Hepatocyte (in vitro differentiated cells): ENCODE measurements at regions not wholly inside any gene's neighbourhood (a gene's known extent, or its start where the extent isn't known, plus 50 kb on each side); places are given as distances from the start of the nearest gene placed in this dataset.

ENCODE experiments used
- EZH2 ChIP-seq: fragments of 200-600 bp; sonication (generic); IDR thresholded peaks from 2 replicates; pipeline ENCODE4 v1.6.1; 2016; ENCODE audit warnings: antibody characterized with exemption, mild to moderate bottlenecking, borderline replicate concordance
- EZH2phosphoT487 ChIP-seq: fragments of 200-600 bp; sonication (generic); IDR thresholded peaks from one replicate; pipeline ENCODE4 v1.6.1; 2018; ENCODE audit warnings: antibody characterized with exemption, mild to moderate bottlenecking, low read depth, moderate library complexity; ENCODE audit not compliant: unreplicated experiment, severe bottlenecking
- TF ChIP-seq, protein P1 (sequence below): fragments of 200-600 bp; sonication (generic); IDR thresholded peaks from 2 replicates; pipeline ENCODE4 v1.5.1; 2016; ENCODE audit warnings: antibody characterized with exemption, mild to moderate bottlenecking; ENCODE audit not compliant: poor library complexity

DNA sequence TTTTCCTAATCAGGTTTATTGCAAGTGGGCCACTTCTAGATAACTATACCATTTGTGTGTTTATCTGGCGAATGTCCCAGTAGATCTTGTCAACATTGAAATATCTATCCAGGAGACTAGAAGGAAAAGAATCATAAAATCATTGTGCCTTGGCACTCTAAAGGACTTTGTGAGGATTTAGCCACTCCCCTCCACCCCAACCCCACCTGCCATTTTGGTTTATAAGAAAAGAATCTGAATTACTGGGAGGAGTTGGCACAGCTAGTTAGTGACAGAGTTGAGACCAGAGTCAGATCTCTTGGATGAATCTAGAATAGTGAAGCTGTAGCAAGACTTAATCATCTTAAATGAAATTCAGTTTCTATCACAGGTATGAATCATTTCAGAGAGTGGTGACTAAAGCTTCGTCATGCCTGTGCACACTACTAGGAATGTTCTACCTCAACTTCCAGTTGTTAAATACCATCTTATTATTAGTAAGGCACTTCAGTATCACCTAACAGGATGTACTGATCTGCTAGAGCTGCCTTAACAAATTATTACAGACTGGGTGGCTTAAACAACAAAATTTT is 212.7 kb upstream of the SLC14A2 start:
- TF ChIP-seq, protein P1, sequence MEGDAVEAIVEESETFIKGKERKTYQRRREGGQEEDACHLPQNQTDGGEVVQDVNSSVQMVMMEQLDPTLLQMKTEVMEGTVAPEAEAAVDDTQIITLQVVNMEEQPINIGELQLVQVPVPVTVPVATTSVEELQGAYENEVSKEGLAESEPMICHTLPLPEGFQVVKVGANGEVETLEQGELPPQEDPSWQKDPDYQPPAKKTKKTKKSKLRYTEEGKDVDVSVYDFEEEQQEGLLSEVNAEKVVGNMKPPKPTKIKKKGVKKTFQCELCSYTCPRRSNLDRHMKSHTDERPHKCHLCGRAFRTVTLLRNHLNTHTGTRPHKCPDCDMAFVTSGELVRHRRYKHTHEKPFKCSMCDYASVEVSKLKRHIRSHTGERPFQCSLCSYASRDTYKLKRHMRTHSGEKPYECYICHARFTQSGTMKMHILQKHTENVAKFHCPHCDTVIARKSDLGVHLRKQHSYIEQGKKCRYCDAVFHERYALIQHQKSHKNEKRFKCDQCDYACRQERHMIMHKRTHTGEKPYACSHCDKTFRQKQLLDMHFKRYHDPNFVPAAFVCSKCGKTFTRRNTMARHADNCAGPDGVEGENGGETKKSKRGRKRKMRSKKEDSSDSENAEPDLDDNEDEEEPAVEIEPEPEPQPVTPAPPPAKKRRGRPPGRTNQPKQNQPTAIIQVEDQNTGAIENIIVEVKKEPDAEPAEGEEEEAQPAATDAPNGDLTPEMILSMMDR, result no peak
- TF ChIP-seq EZH2phosphoT487 (no peak), EZH2 (no peak)
